SK-N-MC (cell line): ENCODE measurements at regions not wholly inside any gene's neighbourhood (a gene's known extent, or its start where the extent isn't known, plus 50 kb on each side); places are given as distances from the start of the nearest gene placed in this dataset.
"Not testable (repeated sequence)": the region's sequence is repeated elsewhere in the genome, so short reads cannot be mapped to it uniquely, and the experiment has no call there.

ENCODE experiments used
- DNase-seq: peaks from one replicate; pipeline ENCODE4 v3.0.0-alpha.2; 2011; ENCODE audit warnings: low read depth, low spot score
- H3K27ac ChIP-seq: fragments of 200-600 bp; sonication (generic); 2 replicates; pipeline ENCODE4 v1.5.1; 2016; ENCODE audit warnings: mixed run types
- H3K36me3 ChIP-seq: fragments of 200-600 bp; sonication (generic); 2 replicates; pipeline ENCODE4 v1.6.1; 2017; ENCODE audit warnings: antibody characterized with exemption, low read length, mixed read lengths; ENCODE audit not compliant: insufficient read depth
- H3K4me3 ChIP-seq: fragments of 200-600 bp; sonication (generic); 2 replicates; pipeline ENCODE4 v1.5.1; 2016
- H3K9ac ChIP-seq: fragments of 200-600 bp; sonication (generic); 2 replicates; pipeline ENCODE4 v1.8.0; 2017; ENCODE audit warnings: mixed run types, mixed read lengths; ENCODE audit not compliant: insufficient read length
- H3K9me3 ChIP-seq: fragments of 200-600 bp; sonication (generic); 2 replicates; pipeline ENCODE4 v1.6.1; 2017; ENCODE audit warnings: low read depth, mild to moderate bottlenecking, antibody characterized with exemption, low read length, moderate library complexity, mixed read lengths
- EZH2 ChIP-seq: fragments of 200-600 bp; sonication (generic); IDR thresholded peaks from one replicate; pipeline ENCODE4 v1.6.1; 2017; ENCODE audit warnings: antibody characterized with exemption
- FOXP2 ChIP-seq: optimal IDR thresholded peaks from 2 replicates; pipeline ENCODE3; 2011; ENCODE audit warnings: mild to moderate bottlenecking, moderate library complexity; ENCODE audit not compliant: insufficient read depth; ENCODE audit errors: extremely low read length, control extremely low read depth
- POLR2AphosphoS5 ChIP-seq: IDR thresholded peaks from 2 replicates; pipeline ENCODE4 v1.6.1; 2012; ENCODE audit warnings: mild to moderate bottlenecking, low read depth, low read length, borderline replicate concordance

- no peaks in the 10 kb centered on the region for H3K36me3 ChIP-seq
- no peaks in the 10 kb centered on the region for H3K9me3 ChIP-seq
- no peak overlapping the region for H3K27ac ChIP-seq
- DNase-seq = no peak
- H3K4me3 ChIP-seq = no peak overlapping the region
- TF ChIP-seq FOXP2 (no peak), POLR2AphosphoS5 (no peak), EZH2 (no peak)
- no peak overlapping the region for H3K9ac ChIP-seq
Measured at GRCh38 chr6:169917153-169917552, 165.7 kb downstream of the ERMARD start.

GRCh38 chr6:169915769-169916550 is 164.5 kb downstream of the ERMARD start:
- TF ChIP-seq POLR2AphosphoS5 = no peak
- TF ChIP-seq FOXP2 = no peak
- no peak for TF ChIP-seq EZH2
- H3K9me3 ChIP-seq = no peaks in the 10 kb centered on the region
- no peaks in the 10 kb centered on the region for H3K36me3 ChIP-seq
- H3K9ac ChIP-seq = no peak overlapping the region
- H3K4me3 ChIP-seq = no peak overlapping the region
- no peak for DNase-seq
- H3K27ac ChIP-seq = no peak overlapping the region

GRCh38 chr6:169913745-169914144 is 162.3 kb downstream of the ERMARD start:
- DNase-seq, H3K4me3 ChIP-seq, H3K27ac ChIP-seq, H3K9me3 ChIP-seq, H3K9ac ChIP-seq, H3K36me3 ChIP-seq: not testable (repeated sequence)

GRCh38 chr6:169913096-169913638 is 161.7 kb downstream of the ERMARD start:
- TF ChIP-seq POLR2AphosphoS5 (no peak), EZH2 (no peak), FOXP2 (no peak)
- Histone ChIP-seq H3K4me3 (no peak overlapping the region), H3K27ac (no peak overlapping the region), H3K9me3 (no peaks in the 10 kb centered on the region), H3K36me3 (no peaks in the 10 kb centered on the region), H3K9ac (no peak overlapping the region)
- DNase-seq = no peak

- Histone ChIP-seq H3K36me3 (no peaks in the 10 kb centered on the region), H3K4me3 (no peak overlapping the region), H3K9ac (no peak overlapping the region), H3K9me3 (no peaks in the 10 kb centered on the region), H3K27ac (no peak overlapping the region)
- DNase-seq = no peak
- no peak for TF ChIP-seq EZH2
- no peak for TF ChIP-seq POLR2AphosphoS5
- no peak for TF ChIP-seq FOXP2
Measured at GRCh38 chr6:169912266-169913095, 161.1 kb downstream of the ERMARD start.

GRCh38 chr6:169911264-169912263 is 160.1 kb downstream of the ERMARD start:
- TF ChIP-seq FOXP2 (no peak), EZH2 (no peak), POLR2AphosphoS5 (no peak)
- no peaks in the 10 kb centered on the region for H3K9me3 ChIP-seq
- no peak for DNase-seq
- H3K27ac ChIP-seq = no peak overlapping the region
- H3K36me3 ChIP-seq = no peaks in the 10 kb centered on the region
- H3K9ac ChIP-seq = no peak overlapping the region
- H3K4me3 ChIP-seq = no peak overlapping the region

GRCh38 chr6:169909113-169909512 is 157.7 kb downstream of the ERMARD start:
- Histone ChIP-seq H3K4me3 (no peak overlapping the region), H3K27ac (no peak overlapping the region), H3K9ac (no peak overlapping the region), H3K9me3 (no peaks in the 10 kb centered on the region), H3K36me3 (no peaks in the 10 kb centered on the region)
- no peak for DNase-seq
- TF ChIP-seq POLR2AphosphoS5 (no peak), FOXP2 (no peak), EZH2 (no peak)
